ENCODE measurements at regions not wholly inside any gene's neighbourhood (a gene's known extent, or its start where the extent isn't known, plus 50 kb on each side); places are given as distances from the start of the nearest gene placed in this dataset.

GRCh38 chr1:117681093-117681900, 75.4 kb downstream of the TENT5C start:
- no peaks in the 10 kb centered on the region for H3F3A ChIP-seq (replicated peaks; ENCODE audit: insufficient read depth)
- H3K27ac ChIP-seq (ENCODE audit: low read depth in 2 of 2, low read length in 1 of 2) = no peak overlapping the region
- H3K4me2 ChIP-seq = no peak overlapping the region
- CTCF ChIA-PET = interaction anchor here (1.2 to 6.4 kb wide), 2 partner anchors 73 to 147 kb away, joined by 3 to 27 read pairs; no protein-coding TSS in a partner anchor
- 58% methylated on average over 8 of the region's 9 CpGs for WGBS (ENCODE audit: low lambda C conversion rate)
- no peaks in the 10 kb centered on the region for H3K79me2 ChIP-seq (ENCODE audit: insufficient read depth)
- H4K20me1 ChIP-seq (ENCODE audit: insufficient read depth) = no peaks in the 10 kb centered on the region
- no peaks in the 10 kb centered on the region for H3K9me3 ChIP-seq
- H3K4me3 ChIP-seq (ENCODE audit: low read depth in 2 of 2, low read length in 1 of 2) = no peak overlapping the region
- no peak for DNase-seq
- H3K4me1 ChIP-seq (ENCODE audit: control insufficient read depth in 1 of 2, insufficient read depth in 2 of 2, low read depth in 1 of 2, low read length in 1 of 2) = peaks cover 4 to 31% of the 10 kb centered on the region in 2 experiments
- TF ChIP-seq EP300 (IDR thresholded peaks at IDR 0.05; ENCODE audit: borderline replicate concordance in 1 of 2, low read depth in 1 of 2, low read length in 1 of 2) (no peak), POLR2AphosphoS5 (IDR thresholded peaks at IDR 0.05; ENCODE audit: low read depth, low read length) (no peak), TEAD4 (IDR thresholded peaks at IDR 0.05; ENCODE audit: borderline replicate concordance, insufficient read depth) (no peak), YY1 (IDR thresholded peaks at IDR 0.05; ENCODE audit: low read depth) (no peak), MEF2A (IDR thresholded peaks at IDR 0.05; ENCODE audit: borderline replicate concordance, low read depth) (no peak), FOSL2 (IDR thresholded peaks at IDR 0.05; ENCODE audit: borderline replicate concordance, low read depth) (no peak), USF2 (IDR thresholded peaks at IDR 0.05; ENCODE audit: borderline replicate concordance, low read depth, low read length) (no peak), RAD21 (IDR thresholded peaks at IDR 0.05; ENCODE audit: low read length) (no peak)
- TF ChIP-seq, protein P1, sequence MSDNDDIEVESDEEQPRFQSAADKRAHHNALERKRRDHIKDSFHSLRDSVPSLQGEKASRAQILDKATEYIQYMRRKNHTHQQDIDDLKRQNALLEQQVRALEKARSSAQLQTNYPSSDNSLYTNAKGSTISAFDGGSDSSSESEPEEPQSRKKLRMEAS (IDR thresholded peaks at IDR 0.05; ENCODE audit: low read depth) = no peak
- TF ChIP-seq, protein P2, sequence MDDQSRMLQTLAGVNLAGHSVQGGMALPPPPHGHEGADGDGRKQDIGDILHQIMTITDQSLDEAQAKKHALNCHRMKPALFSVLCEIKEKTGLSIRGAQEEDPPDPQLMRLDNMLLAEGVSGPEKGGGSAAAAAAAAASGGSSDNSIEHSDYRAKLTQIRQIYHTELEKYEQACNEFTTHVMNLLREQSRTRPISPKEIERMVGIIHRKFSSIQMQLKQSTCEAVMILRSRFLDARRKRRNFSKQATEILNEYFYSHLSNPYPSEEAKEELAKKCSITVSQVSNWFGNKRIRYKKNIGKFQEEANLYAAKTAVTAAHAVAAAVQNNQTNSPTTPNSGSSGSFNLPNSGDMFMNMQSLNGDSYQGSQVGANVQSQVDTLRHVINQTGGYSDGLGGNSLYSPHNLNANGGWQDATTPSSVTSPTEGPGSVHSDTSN (IDR thresholded peaks at IDR 0.05) = no peak
- H3K9ac ChIP-seq = no peak overlapping the region
- H3K9me2 ChIP-seq = no peaks in the 10 kb centered on the region
- no peaks in the 10 kb centered on the region for H3K36me3 ChIP-seq (replicated peaks in 1 of 2; ENCODE audit: control insufficient read depth in 1 of 2, insufficient read depth in 2 of 2, low read length in 1 of 2)
- H3K27me3 ChIP-seq (ENCODE audit: insufficient read depth) = no peaks in the 10 kb centered on the region
- H2AFZ ChIP-seq (ENCODE audit: low read depth) = no peak overlapping the region
- POLR2A ChIA-PET = no interaction called here

DNA sequence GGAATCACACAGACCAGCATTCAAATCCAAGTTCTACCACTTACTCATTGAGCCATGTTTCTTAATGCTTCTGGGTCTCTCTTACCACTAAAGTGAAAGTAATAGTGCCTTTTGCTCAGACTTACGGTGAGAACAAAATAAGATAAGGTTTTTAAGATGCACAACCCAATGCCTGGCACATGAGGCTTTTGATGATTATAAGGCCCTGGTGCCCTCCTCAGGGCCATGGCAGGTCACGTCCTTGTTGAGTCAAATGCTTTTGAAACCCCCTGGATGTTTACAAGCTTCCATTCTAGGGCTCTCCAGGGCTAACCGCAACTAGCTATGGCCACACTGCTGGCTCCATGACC, 76.0 kb downstream of the TENT5C start:
- no peak overlapping the region for H3K4me2 ChIP-seq
- WGBS (ENCODE audit: low lambda C conversion rate) = 83% methylated on average over 3 of the region's 3 CpGs
- H3K9me3 ChIP-seq = no peaks in the 10 kb centered on the region
- H2AFZ ChIP-seq (ENCODE audit: low read depth) = no peak overlapping the region
- H3K9ac ChIP-seq = no peak overlapping the region
- no peak overlapping the region for H3K4me3 ChIP-seq (ENCODE audit: low read depth in 2 of 2, low read length in 1 of 2)
- H3K4me1 ChIP-seq (ENCODE audit: control insufficient read depth in 1 of 2, insufficient read depth in 2 of 2, low read depth in 1 of 2, low read length in 1 of 2) = peaks cover 4 to 27% of the 10 kb centered on the region in 2 experiments
- H3K27ac ChIP-seq (ENCODE audit: low read depth in 2 of 2, low read length in 1 of 2) = no peak overlapping the region
- no peaks in the 10 kb centered on the region for H3F3A ChIP-seq (replicated peaks; ENCODE audit: insufficient read depth)
- ChIA-PET POLR2A (no interaction called here), CTCF (interaction anchor here (1.2 to 6.4 kb wide), 2 partner anchors 73 to 147 kb away, joined by 3 to 27 read pairs; no protein-coding TSS in a partner anchor)
- H3K27me3 ChIP-seq (ENCODE audit: insufficient read depth) = no peaks in the 10 kb centered on the region
- H3K36me3 ChIP-seq (replicated peaks in 1 of 2; ENCODE audit: control insufficient read depth in 1 of 2, insufficient read depth in 2 of 2, low read length in 1 of 2) = no peaks in the 10 kb centered on the region
- no peaks in the 10 kb centered on the region for H4K20me1 ChIP-seq (ENCODE audit: insufficient read depth)
- TF ChIP-seq REST (IDR thresholded peaks at IDR 0.05; ENCODE audit: low read depth, low read length) = no peak
- H3K9me2 ChIP-seq = no peaks in the 10 kb centered on the region
- no peaks in the 10 kb centered on the region for H3K79me2 ChIP-seq (ENCODE audit: insufficient read depth)
- DNase-seq = no peak

Data from SK-N-SH (cell line).